DOHH2 (cell line): ENCODE measurements at regions not wholly inside any gene's neighbourhood (a gene's known extent, or its start where the extent isn't known, plus 50 kb on each side); places are given as distances from the start of the nearest gene placed in this dataset.

Experiments used
- H3F3A ChIP-seq: fragments of 200-600 bp; sonication (generic), shearing (Covaris generic); 2 replicates; pipeline ENCODE4 v1.6.0; 2016; ENCODE audit warnings: antibody characterized with exemption, mild to moderate bottlenecking; ENCODE audit not compliant: control insufficient read depth, insufficient read depth
- H3K27ac ChIP-seq: fragments of 200-600 bp; sonication (generic); 2 replicates; pipeline ENCODE4 v1.5.1; 2014; ENCODE audit warnings: low read depth, mild to moderate bottlenecking, low read length, moderate library complexity
- H3K27me3 ChIP-seq: fragments of 200-600 bp; sonication (generic); 2 replicates; pipeline ENCODE4 v1.6.1; 2014; ENCODE audit warnings: mild to moderate bottlenecking, low read length, mixed read lengths; ENCODE audit not compliant: control insufficient read depth
- H3K36me3 ChIP-seq: fragments of 200-600 bp; sonication (generic); 2 replicates; pipeline ENCODE4 v1.6.1; 2014; ENCODE audit warnings: mild to moderate bottlenecking, low read length, moderate library complexity, mixed read lengths; ENCODE audit not compliant: control insufficient read depth
- H3K4me1 ChIP-seq: fragments of 200-600 bp; sonication (generic); 2 replicates; pipeline ENCODE4 v1.6.1; 2014; ENCODE audit warnings: mild to moderate bottlenecking, low read length, mixed read lengths; ENCODE audit not compliant: control insufficient read depth
- H3K4me2 ChIP-seq: fragments of 200-600 bp; sonication (generic); 2 replicates; pipeline ENCODE4 v1.6.0; 2014; ENCODE audit warnings: mild to moderate bottlenecking, low read length, moderate library complexity
- H3K4me3 ChIP-seq: fragments of 200-600 bp; sonication (generic); 2 replicates; pipeline ENCODE4 v1.5.1; 2014; ENCODE audit warnings: mild to moderate bottlenecking, low read length, mixed read lengths
- H3K79me2 ChIP-seq: fragments of 200-600 bp; sonication (generic); 2 replicates; pipeline ENCODE4 v1.6.1; 2014; ENCODE audit warnings: mild to moderate bottlenecking, low read length, mixed read lengths; ENCODE audit not compliant: control insufficient read depth
- H3K9me2 ChIP-seq: fragments of 200-600 bp; sonication (generic); replicated peaks from 2 replicates; pipeline ENCODE4 v1.6.1; 2014; ENCODE audit warnings: mild to moderate bottlenecking, low read length, mixed read lengths; ENCODE audit not compliant: control insufficient read depth
- H3K9me3 ChIP-seq: fragments of 200-600 bp; sonication (generic); 2 replicates; pipeline ENCODE4 v1.6.1; 2014; ENCODE audit warnings: antibody characterized with exemption, low read length, mixed read lengths; ENCODE audit not compliant: control insufficient read depth, insufficient read depth
- H4K20me1 ChIP-seq: fragments of 200-600 bp; sonication (generic); 2 replicates; pipeline ENCODE4 v1.6.0; 2014; ENCODE audit warnings: low read depth, mild to moderate bottlenecking, antibody characterized with exemption, low read length, moderate library complexity; ENCODE audit not compliant: control insufficient read depth, insufficient read depth
- EZH2phosphoT487 ChIP-seq: fragments of 200-600 bp; sonication (generic); IDR thresholded peaks from 2 replicates; pipeline ENCODE4 v1.6.1; 2017; ENCODE audit warnings: borderline replicate concordance, mild to moderate bottlenecking, antibody characterized with exemption, low read length, moderate library complexity, mixed read lengths
- TF ChIP-seq, protein P1 (sequence below): fragments of 200-600 bp; sonication (generic); IDR thresholded peaks from one replicate; pipeline ENCODE4 v1.5.1; 2014; ENCODE audit warnings: antibody characterized with exemption, mild to moderate bottlenecking, low read depth, low read length; ENCODE audit not compliant: poor library complexity, severe bottlenecking

GRCh38 chr2:236342507-236342906 lies 78.3 kb upstream of the ASB18 start:
- H3K4me2 ChIP-seq, result no peak overlapping the region
- H3K4me3 ChIP-seq, result no peak overlapping the region
- H3K9me2 ChIP-seq, result no peaks in the 10 kb centered on the region
- no peaks in the 10 kb centered on the region for H3K36me3 ChIP-seq
- TF ChIP-seq, protein P1, sequence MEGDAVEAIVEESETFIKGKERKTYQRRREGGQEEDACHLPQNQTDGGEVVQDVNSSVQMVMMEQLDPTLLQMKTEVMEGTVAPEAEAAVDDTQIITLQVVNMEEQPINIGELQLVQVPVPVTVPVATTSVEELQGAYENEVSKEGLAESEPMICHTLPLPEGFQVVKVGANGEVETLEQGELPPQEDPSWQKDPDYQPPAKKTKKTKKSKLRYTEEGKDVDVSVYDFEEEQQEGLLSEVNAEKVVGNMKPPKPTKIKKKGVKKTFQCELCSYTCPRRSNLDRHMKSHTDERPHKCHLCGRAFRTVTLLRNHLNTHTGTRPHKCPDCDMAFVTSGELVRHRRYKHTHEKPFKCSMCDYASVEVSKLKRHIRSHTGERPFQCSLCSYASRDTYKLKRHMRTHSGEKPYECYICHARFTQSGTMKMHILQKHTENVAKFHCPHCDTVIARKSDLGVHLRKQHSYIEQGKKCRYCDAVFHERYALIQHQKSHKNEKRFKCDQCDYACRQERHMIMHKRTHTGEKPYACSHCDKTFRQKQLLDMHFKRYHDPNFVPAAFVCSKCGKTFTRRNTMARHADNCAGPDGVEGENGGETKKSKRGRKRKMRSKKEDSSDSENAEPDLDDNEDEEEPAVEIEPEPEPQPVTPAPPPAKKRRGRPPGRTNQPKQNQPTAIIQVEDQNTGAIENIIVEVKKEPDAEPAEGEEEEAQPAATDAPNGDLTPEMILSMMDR, result no peak
- TF ChIP-seq EZH2phosphoT487, result no peak
- H4K20me1 ChIP-seq, result no peaks in the 10 kb centered on the region
- no peaks in the 10 kb centered on the region for H3K79me2 ChIP-seq
- H3K4me1 ChIP-seq, result no peaks in the 10 kb centered on the region
- no peaks in the 10 kb centered on the region for H3K9me3 ChIP-seq
- H3K27me3 ChIP-seq, result no peaks in the 10 kb centered on the region
- no peak overlapping the region for H3K27ac ChIP-seq
- no peaks in the 10 kb centered on the region for H3F3A ChIP-seq

GRCh38 chr2:236342951-236343350 lies 78.7 kb upstream of the ASB18 start:
- Histone ChIP-seq H3K27me3 (no peaks in the 10 kb centered on the region), H3K79me2 (no peaks in the 10 kb centered on the region), H3K4me1 (no peaks in the 10 kb centered on the region), H3K9me3 (no peaks in the 10 kb centered on the region), H3K27ac (no peak overlapping the region), H4K20me1 (no peaks in the 10 kb centered on the region), H3K4me3 (no peak overlapping the region), H3K4me2 (no peak overlapping the region), H3K9me2 (no peaks in the 10 kb centered on the region), H3K36me3 (no peaks in the 10 kb centered on the region), H3F3A (no peaks in the 10 kb centered on the region)
- TF ChIP-seq, protein P1, result no peak
- TF ChIP-seq EZH2phosphoT487, result no peak

DNA sequence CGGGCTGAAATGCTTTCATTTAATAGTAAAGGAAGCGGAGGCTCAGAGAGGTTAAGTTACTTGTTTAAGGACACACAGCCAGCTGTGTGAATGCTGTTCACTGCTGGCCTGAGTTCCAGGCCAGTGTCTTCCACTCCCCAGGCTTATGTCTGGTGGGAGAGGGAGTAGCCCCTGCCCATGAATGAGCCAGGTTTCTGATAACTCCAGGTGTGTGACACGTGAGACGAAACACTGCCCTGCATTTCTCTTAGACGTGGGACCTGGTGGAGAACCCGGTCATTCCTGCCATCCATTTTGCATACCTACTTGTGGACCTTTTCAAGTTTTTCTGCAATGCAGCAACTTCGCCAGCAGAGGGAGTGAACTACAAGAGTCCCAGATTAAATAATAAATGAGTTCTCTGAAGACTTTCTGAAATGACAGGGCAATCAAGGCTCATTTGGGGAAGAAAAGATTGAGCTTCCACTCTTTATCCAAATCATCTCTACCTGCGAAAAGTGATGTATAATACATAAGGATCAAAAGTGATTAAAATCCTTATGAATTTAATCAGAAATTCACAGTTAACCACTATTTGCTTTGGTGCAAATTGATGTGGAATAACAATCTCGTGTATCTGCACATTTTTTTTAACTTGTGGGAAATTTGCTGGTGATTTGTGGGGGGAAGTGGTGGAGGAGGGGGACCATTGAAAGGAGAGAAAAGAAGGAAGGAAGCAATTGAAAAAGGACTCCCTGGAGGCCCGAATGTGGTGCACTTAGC lies 79.4 kb upstream of the ASB18 start:
- Histone ChIP-seq H3K4me2 (no peak overlapping the region), H3K36me3 (no peaks in the 10 kb centered on the region), H3K9me3 (no peaks in the 10 kb centered on the region), H3K4me1 (no peaks in the 10 kb centered on the region), H3K9me2 (no peaks in the 10 kb centered on the region), H3K79me2 (no peaks in the 10 kb centered on the region), H3K27me3 (no peaks in the 10 kb centered on the region), H3K4me3 (no peak overlapping the region), H3F3A (no peaks in the 10 kb centered on the region), H3K27ac (no peak overlapping the region), H4K20me1 (no peaks in the 10 kb centered on the region)
- no peak for TF ChIP-seq EZH2phosphoT487
- TF ChIP-seq, protein P1, result peak; percentile 85
